Neuronal stem cell (in vitro differentiated cells): ENCODE measurements at regions not wholly inside any gene's neighbourhood (a gene's known extent, or its start where the extent isn't known, plus 50 kb on each side); places are given as distances from the start of the nearest gene placed in this dataset.
"Not testable (repeated sequence)": the region's sequence is repeated elsewhere in the genome, so short reads cannot be mapped to it uniquely, and the experiment has no call there.

ENCODE experiments used
- DNase-seq: peaks from one replicate; pipeline ENCODE4 v3.0.0-alpha.2; 2013; ENCODE audit warnings: low spot score
- H2AFZ ChIP-seq: one replicate; pipeline ENCODE4 v1.6.1; 2013; ENCODE audit warnings: mild to moderate bottlenecking, low read length, inconsistent platforms
- H2AK5ac ChIP-seq: 2 replicates; pipeline ENCODE4 v1.6.1; 2013; ENCODE audit warnings: low read depth, mild to moderate bottlenecking, inconsistent platforms, low read length, moderate library complexity, mixed read lengths
- H2BK120ac ChIP-seq: 2 replicates; pipeline ENCODE4 v1.6.1; 2013; ENCODE audit warnings: low read depth, mild to moderate bottlenecking, inconsistent platforms, low read length, moderate library complexity, mixed read lengths
- H2BK12ac ChIP-seq: one replicate; pipeline ENCODE4 v1.6.1; 2013; ENCODE audit warnings: low read length, inconsistent platforms
- H2BK15ac ChIP-seq: 2 replicates; pipeline ENCODE4 v1.6.1; 2013; ENCODE audit warnings: mild to moderate bottlenecking, low read length, inconsistent platforms, mixed read lengths
- H2BK5ac ChIP-seq: one replicate; pipeline ENCODE4 v1.6.1; 2013; ENCODE audit warnings: inconsistent platforms, mild to moderate bottlenecking, low read length, moderate library complexity
- H3K14ac ChIP-seq: one replicate; pipeline ENCODE4 v1.6.1; 2013; ENCODE audit warnings: low read length, inconsistent platforms
- H3K18ac ChIP-seq: 2 replicates; pipeline ENCODE4 v1.6.1; 2013; ENCODE audit warnings: low read length, inconsistent platforms
- H3K23ac ChIP-seq: 2 replicates; pipeline ENCODE4 v1.6.1; 2013; ENCODE audit warnings: low read depth, mild to moderate bottlenecking, mixed read lengths, low read length, inconsistent platforms; ENCODE audit not compliant: poor library complexity
- H3K27ac ChIP-seq: replicated peaks from 3 replicates; pipeline ENCODE4 v1.5.1; 2013; ENCODE audit warnings: low read length, inconsistent platforms
- H3K27me3 ChIP-seq, 3 experiments: 2 replicates each; pipeline ENCODE4 v1.6.1; 2013; ENCODE audit warnings: low read length in 3 of 3, mild to moderate bottlenecking in 2 of 3, inconsistent platforms in 1 of 3, low read depth in 1 of 3, mixed read lengths in 1 of 3, moderate library complexity in 1 of 3; ENCODE audit not compliant: control insufficient read depth in 3 of 3, insufficient read depth in 3 of 3
- H3K36me3 ChIP-seq, 2 donors: replicated peaks in 1 of 2; 2 replicates each; pipeline ENCODE4 v1.6.1; 2013; ENCODE audit warnings: low read length in 2 of 2; ENCODE audit not compliant: control insufficient read depth in 2 of 2, insufficient read depth in 2 of 2
- H3K4ac ChIP-seq: 2 replicates; pipeline ENCODE4 v1.6.1; 2013; ENCODE audit warnings: inconsistent platforms, mild to moderate bottlenecking, low read length, moderate library complexity
- H3K4me1 ChIP-seq, 2 donors: 1 replicate in 1 of 2; 2 replicates in 1 of 2; pipeline ENCODE4 v1.6.1; 2013; ENCODE audit warnings: low read length in 2 of 2, low read depth in 1 of 2; ENCODE audit not compliant: control insufficient read depth in 2 of 2, insufficient read depth in 1 of 2
- H3K4me2 ChIP-seq: one replicate; pipeline ENCODE4 v1.6.1; 2013; ENCODE audit warnings: mild to moderate bottlenecking, low read length, inconsistent platforms; ENCODE audit not compliant: insufficient read depth, poor library complexity, severe bottlenecking
- H3K4me3 ChIP-seq, 2 donors: 2 replicates each; pipeline ENCODE4 v1.5.1; 2013; ENCODE audit warnings: low read length in 2 of 2, mild to moderate bottlenecking in 2 of 2, inconsistent platforms in 1 of 2, moderate library complexity in 1 of 2
- H3K79me1 ChIP-seq: one replicate; pipeline ENCODE4 v1.6.1; 2013; ENCODE audit warnings: low read depth, mild to moderate bottlenecking, inconsistent platforms, low read length, moderate library complexity
- H3K9ac ChIP-seq: one replicate; pipeline ENCODE4 v1.6.1; 2013; ENCODE audit warnings: mild to moderate bottlenecking, low read depth, low read length, inconsistent platforms; ENCODE audit not compliant: poor library complexity
- H3K9me3 ChIP-seq, 2 donors: replicated peaks in 1 of 2; 2 replicates each; pipeline versions ENCODE3 to v1.6.1; 2013; ENCODE audit warnings: low read length in 2 of 2, mild to moderate bottlenecking in 2 of 2, inconsistent platforms in 1 of 2, low read depth in 1 of 2, mixed read lengths in 1 of 2, moderate library complexity in 1 of 2; ENCODE audit not compliant: control insufficient read depth in 2 of 2, insufficient read depth in 1 of 2
- H4K8ac ChIP-seq: one replicate; pipeline ENCODE4 v1.6.1; 2013; ENCODE audit warnings: low read depth, mild to moderate bottlenecking, inconsistent platforms, low read length, moderate library complexity
- H4K91ac ChIP-seq: one replicate; pipeline ENCODE4 v1.6.1; 2013; ENCODE audit warnings: low read length, low read depth, mild to moderate bottlenecking, inconsistent platforms; ENCODE audit not compliant: poor library complexity
- WGBS, 2 donors: extraction: QIAGEN DNeasy Blood & Tissue Kit; methylation state at CpG; one replicate each; pipeline ENCODE4 v1.1.7; 2013; ENCODE audit warnings: missing lambda C conversion rate in 2 of 2, mixed read lengths in 1 of 2; ENCODE audit not compliant: insufficient read length in 2 of 2, insufficient replicate concordance in 1 of 2; ENCODE audit errors: extremely low coverage in 2 of 2; 5-methylcytosine and 5-hydroxymethylcytosine counted together

- H4K91ac ChIP-seq, H4K8ac ChIP-seq, H3K14ac ChIP-seq, H2AFZ ChIP-seq, H3K4me2 ChIP-seq, H3K79me1 ChIP-seq, H2AK5ac ChIP-seq, H2BK12ac ChIP-seq, H3K4ac ChIP-seq, H3K18ac ChIP-seq, H2BK120ac ChIP-seq, DNase-seq, H3K27me3 ChIP-seq, H3K23ac ChIP-seq, H3K4me3 ChIP-seq, H3K27ac ChIP-seq, H3K9me3 ChIP-seq, H3K9ac ChIP-seq, H2BK15ac ChIP-seq, H3K36me3 ChIP-seq, H3K4me1 ChIP-seq, H2BK5ac ChIP-seq: not testable (repeated sequence)
Observed at GRCh38 chr5:53172073-53172472, 62.5 kb upstream of the MOCS2 start.

DNA sequence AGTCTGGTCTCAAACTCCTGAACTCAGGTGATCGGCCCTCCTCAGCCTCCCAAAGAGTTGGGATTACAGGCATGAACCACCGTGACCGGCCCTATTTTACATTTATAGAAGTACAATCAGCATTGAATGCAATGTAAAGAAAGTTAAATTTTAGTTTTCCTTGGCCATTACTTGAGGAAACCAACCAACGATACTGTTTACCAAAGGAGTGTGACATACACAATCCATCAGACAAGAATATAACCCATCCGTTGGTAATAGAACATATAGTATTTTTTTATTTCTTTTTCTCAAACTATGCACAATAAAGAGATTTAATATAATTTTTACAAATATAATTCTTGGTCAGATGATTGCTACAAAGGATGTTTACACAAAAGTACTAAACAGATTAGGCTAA lies 63.1 kb upstream of the MOCS2 start:
- Histone ChIP-seq H3K4me2 (no peak overlapping the region), H3K27me3 (no peaks in the 10 kb centered on the region), H3K4me3 (no peak overlapping the region), H2BK120ac (no peak overlapping the region), H3K4ac (no peak overlapping the region), H2BK15ac (no peak overlapping the region), H3K23ac (no peak overlapping the region), H2AFZ (no peak overlapping the region), H2BK12ac (no peak overlapping the region), H3K9me3 (no peaks in the 10 kb centered on the region), H2AK5ac (no peak overlapping the region), H3K9ac (no peak overlapping the region), H3K36me3 (no peaks in the 10 kb centered on the region), H3K79me1 (no peaks in the 10 kb centered on the region), H2BK5ac (no peak overlapping the region), H4K8ac (no peak overlapping the region), H3K18ac (no peak overlapping the region), H3K14ac (no peak overlapping the region), H4K91ac (no peak overlapping the region), H3K27ac (no peak overlapping the region), H3K4me1 (no peaks in the 10 kb centered on the region)
- no peak for DNase-seq
- WGBS, 2 donors: no CpG with 5 or more reads among the region's 5 CpGs

DNA sequence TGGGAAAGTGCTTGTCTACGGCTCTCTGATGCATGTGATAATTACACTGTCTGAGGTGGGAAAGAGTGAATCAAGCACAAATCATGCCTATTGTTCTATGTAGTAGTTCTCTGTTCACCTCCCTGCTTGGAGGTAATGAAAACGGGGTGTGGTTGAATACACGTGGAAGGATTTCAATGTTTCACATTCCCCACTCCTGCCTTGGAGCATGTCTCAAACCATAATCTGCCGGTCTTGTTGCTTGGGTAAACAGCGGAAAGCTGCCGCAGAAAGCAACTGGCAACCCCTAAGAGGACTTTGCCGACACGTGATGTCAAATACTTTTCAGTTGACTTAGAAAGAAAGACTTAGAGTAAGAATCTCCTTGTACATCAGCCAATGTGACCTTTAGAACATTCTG lies 63.5 kb upstream of the MOCS2 start:
- Histone ChIP-seq H2BK12ac (no peak overlapping the region), H4K8ac (no peak overlapping the region)

GRCh38 chr5:53178830-53179229 lies 69.3 kb upstream of the MOCS2 start:
- H3K27me3 ChIP-seq: no peaks in the 10 kb centered on the region
- no peak overlapping the region for H3K18ac ChIP-seq
- H3K4ac ChIP-seq: no peak overlapping the region
- no peak overlapping the region for H2AFZ ChIP-seq
- no peak overlapping the region for H2BK120ac ChIP-seq
- no peak overlapping the region for H3K4me2 ChIP-seq
- H2BK5ac ChIP-seq: no peak overlapping the region
- no peaks in the 10 kb centered on the region for H3K4me1 ChIP-seq
- no peak overlapping the region for H3K14ac ChIP-seq
- no peak overlapping the region for H3K9ac ChIP-seq
- no peak overlapping the region for H2AK5ac ChIP-seq
- no peak overlapping the region for H3K27ac ChIP-seq
- H3K23ac ChIP-seq: no peak overlapping the region
- H3K9me3 ChIP-seq: no peaks in the 10 kb centered on the region
- no peaks in the 10 kb centered on the region for H3K79me1 ChIP-seq
- H4K91ac ChIP-seq: no peak overlapping the region
- WGBS, 2 donors: no CpG with 5 or more reads among the region's 4 CpGs
- no peaks in the 10 kb centered on the region for H3K36me3 ChIP-seq
- H2BK15ac ChIP-seq: no peak overlapping the region
- H2BK12ac ChIP-seq: no peak overlapping the region
- no peak overlapping the region for H4K8ac ChIP-seq
- no peak overlapping the region for H3K4me3 ChIP-seq
- DNase-seq: no peak

More for the DNA sequence above, 63.5 kb upstream of the MOCS2 start:
- no peaks in the 10 kb centered on the region for H3K27me3 ChIP-seq
- no peak for DNase-seq
- no peak overlapping the region for H3K4ac ChIP-seq
- no peak overlapping the region for H3K9ac ChIP-seq
- no peak overlapping the region for H3K4me2 ChIP-seq
- no peak overlapping the region for H2AFZ ChIP-seq
- H3K36me3 ChIP-seq: no peaks in the 10 kb centered on the region
- no peak overlapping the region for H3K18ac ChIP-seq
- H3K27ac ChIP-seq: no peak overlapping the region
- H2BK120ac ChIP-seq: no peak overlapping the region
- H2BK15ac ChIP-seq: no peak overlapping the region
- H3K4me3 ChIP-seq: no peak overlapping the region
- WGBS, 2 donors: no CpG with 5 or more reads among the region's 8 CpGs
- no peak overlapping the region for H2AK5ac ChIP-seq
- no peak overlapping the region for H4K91ac ChIP-seq
- no peaks in the 10 kb centered on the region for H3K4me1 ChIP-seq
- H3K79me1 ChIP-seq: no peaks in the 10 kb centered on the region
- no peak overlapping the region for H3K23ac ChIP-seq
- H3K14ac ChIP-seq: no peak overlapping the region
- no peak overlapping the region for H2BK5ac ChIP-seq
- H3K9me3 ChIP-seq: no peaks in the 10 kb centered on the region
